ENCODE measurements at regions not wholly inside any gene's neighbourhood (a gene's known extent, or its start where the extent isn't known, plus 50 kb on each side); places are given as distances from the start of the nearest gene placed in this dataset.

DNA sequence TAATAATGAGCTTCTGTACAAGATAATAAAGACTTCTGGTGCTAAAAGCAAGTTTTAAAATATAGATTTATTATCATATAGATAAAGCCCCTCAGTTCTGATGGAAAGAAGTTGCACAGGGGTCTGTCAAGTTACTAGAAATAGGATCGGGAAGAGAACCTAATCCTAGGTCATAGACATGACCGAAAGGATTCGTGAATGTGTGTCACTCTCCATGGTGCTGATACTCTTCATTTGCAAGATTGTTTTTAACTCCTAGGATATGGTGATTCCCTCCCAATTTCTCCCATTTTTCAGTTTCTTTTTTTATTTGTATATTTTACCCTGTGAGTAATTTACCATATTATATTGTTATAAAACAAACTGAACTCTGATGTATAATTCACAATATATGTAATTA is 58.9 kb upstream of the CTNNA2 start:
- no peak overlapping the region for H3K4me3 ChIP-seq (replicated peaks in 1 of 2; ENCODE audit: low read depth in 2 of 2, low read length in 2 of 2)

DNA sequence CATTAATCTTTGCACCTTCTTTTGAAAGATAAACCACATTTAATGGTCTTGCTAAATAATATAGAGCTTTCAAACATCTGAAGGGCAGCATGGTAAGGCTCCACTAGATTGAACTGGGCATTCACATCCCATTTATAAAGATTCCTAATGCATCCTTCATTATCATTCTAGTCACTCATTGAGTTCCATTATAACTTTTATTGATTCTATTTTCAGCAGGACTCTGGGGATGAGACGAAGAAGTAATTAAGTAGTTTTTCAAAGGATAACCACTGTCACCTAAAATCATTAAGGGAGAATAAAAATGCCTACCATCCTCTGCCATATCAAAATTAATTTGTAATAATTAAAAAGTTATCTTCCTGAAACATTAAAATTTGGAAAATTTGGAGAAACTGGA is 60.2 kb upstream of the CTNNA2 start:
- H3K4me3 ChIP-seq (replicated peaks in 1 of 2; ENCODE audit: low read depth in 2 of 2, low read length in 2 of 2), result no peak overlapping the region
- DNase-seq (ENCODE audit: low read depth in 2 of 2), result no peak
- TF ChIP-seq, protein P1, sequence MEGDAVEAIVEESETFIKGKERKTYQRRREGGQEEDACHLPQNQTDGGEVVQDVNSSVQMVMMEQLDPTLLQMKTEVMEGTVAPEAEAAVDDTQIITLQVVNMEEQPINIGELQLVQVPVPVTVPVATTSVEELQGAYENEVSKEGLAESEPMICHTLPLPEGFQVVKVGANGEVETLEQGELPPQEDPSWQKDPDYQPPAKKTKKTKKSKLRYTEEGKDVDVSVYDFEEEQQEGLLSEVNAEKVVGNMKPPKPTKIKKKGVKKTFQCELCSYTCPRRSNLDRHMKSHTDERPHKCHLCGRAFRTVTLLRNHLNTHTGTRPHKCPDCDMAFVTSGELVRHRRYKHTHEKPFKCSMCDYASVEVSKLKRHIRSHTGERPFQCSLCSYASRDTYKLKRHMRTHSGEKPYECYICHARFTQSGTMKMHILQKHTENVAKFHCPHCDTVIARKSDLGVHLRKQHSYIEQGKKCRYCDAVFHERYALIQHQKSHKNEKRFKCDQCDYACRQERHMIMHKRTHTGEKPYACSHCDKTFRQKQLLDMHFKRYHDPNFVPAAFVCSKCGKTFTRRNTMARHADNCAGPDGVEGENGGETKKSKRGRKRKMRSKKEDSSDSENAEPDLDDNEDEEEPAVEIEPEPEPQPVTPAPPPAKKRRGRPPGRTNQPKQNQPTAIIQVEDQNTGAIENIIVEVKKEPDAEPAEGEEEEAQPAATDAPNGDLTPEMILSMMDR (IDR thresholded peaks at IDR 0.05; ENCODE audit: low read depth, low read length), result no peak

More for the DNA sequence above, 58.9 kb upstream of the CTNNA2 start:
- TF ChIP-seq, protein P1 (IDR thresholded peaks at IDR 0.05; ENCODE audit: low read depth, low read length), result no peak
- DNase-seq (ENCODE audit: low read depth in 2 of 2), result peak in 1 of 2 donors; percentile 3

DNA sequence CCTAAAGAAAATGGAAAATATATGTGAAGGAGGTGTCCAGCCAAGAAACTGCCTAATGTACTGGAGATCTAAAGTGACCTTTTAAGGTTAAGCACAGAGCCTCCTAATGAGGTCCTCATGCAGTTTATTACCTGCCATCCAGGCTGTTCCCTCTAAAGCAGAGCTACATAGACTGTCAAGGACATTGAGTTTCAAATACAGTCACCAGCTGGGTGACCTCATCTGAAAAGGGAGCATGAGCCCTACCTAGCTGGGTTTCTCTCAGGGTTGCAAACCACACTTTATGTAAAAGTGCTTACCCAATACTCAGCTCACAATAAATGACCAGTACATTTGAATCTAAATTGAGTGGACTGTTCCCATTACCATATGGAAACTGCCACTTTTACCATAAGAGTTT is 65.4 kb upstream of the CTNNA2 start:
- TF ChIP-seq, protein P1 (IDR thresholded peaks at IDR 0.05; ENCODE audit: low read depth, low read length), result no peak
- H3K4me3 ChIP-seq (replicated peaks in 1 of 2; ENCODE audit: low read depth in 2 of 2, low read length in 2 of 2), result no peak overlapping the region
- no peak for DNase-seq (ENCODE audit: low read depth in 2 of 2)

DNA sequence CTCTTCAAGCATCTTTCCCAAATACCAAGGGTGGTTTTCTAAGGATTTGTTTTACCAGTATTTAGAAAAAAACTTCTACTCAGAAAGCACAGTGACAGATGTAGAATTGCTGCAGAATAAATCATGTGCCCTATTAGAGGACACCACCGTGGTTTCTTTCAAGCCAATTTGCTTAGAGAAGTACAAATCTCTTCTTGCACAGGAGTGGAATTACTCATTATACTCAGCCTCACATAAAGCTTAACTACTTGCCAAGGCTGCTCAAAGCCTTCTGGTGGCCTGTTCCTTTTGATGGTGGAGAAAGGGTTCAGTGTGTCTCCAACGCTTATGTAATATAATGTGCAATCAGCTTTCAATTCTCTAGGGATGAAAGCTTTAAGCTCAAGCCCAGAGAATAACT is 66.5 kb upstream of the CTNNA2 start:
- no peak overlapping the region for H3K4me3 ChIP-seq (replicated peaks in 1 of 2; ENCODE audit: low read depth in 2 of 2, low read length in 2 of 2)
- TF ChIP-seq, protein P1 (IDR thresholded peaks at IDR 0.05; ENCODE audit: low read depth, low read length), result no peak
- no peak for DNase-seq (ENCODE audit: low read depth in 2 of 2)

DNA sequence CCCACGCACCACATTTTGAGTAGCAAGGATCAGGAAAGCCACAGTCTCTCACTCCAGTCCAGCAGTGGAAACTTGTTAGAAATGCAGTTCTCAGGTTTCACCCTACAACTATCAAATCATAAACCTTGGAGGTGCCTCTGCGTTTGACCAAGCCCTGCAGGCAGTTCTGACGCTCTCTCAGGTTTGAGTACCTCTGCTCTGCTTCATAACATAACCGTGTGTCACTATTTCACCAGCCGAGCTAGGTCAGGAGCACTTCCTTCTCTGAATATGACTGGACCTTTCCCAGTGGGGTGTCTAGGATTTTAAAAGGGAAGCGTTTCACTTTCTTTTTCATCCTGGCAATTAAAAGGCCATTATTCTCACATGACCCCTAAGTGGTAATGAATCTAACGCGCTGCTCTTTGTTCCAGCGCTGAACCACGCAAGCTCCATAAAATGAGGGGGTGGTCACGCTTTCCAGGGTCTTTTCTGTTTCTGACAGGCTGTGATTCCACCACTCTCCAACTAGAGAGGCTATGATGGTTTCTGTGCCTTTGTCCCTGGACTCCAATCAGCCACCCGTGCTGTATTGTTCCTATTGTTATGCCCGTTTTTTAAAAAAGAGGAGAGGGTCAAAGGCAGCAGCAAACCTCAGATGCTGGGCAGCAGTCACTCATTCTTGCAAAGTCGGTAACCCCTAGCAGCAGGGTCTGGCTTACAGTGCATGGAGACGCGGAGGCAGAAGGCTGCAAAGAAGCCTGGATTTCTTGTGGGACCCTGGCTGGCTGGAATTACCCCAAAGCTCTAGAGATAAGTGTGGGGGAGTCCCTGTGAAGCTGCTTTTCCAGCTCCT is 75.2 kb upstream of the CTNNA2 start:
- TF ChIP-seq, protein P1 (IDR thresholded peaks at IDR 0.05; ENCODE audit: low read depth, low read length), result no peak
- DNase-seq (ENCODE audit: low read depth in 2 of 2), result no peak
- H3K4me3 ChIP-seq (replicated peaks in 1 of 2; ENCODE audit: low read depth in 2 of 2, low read length in 2 of 2), result no peak overlapping the region

DNA sequence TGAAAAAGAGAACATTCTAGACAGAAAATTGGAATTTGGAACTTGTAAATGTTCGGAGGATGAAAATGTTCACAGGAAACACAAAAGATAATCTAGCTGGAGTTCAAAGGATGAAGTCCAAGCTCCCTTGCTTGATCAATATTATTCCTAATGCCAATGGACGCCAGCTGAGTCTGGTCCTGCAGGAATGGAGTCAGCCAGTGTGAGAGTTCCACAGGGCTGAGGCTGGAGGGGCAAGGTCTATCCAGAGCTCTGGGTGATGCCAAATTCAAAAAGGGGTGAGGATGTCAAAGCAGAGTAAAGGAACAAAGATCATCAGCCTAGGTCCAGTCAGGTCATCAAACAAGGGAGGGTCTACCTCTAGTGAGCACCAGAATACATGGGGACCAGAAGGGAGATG is 78.5 kb upstream of the CTNNA2 start:
- TF ChIP-seq, protein P1 (IDR thresholded peaks at IDR 0.05; ENCODE audit: low read depth, low read length), result no peak
- no peak overlapping the region for H3K4me3 ChIP-seq (replicated peaks in 1 of 2; ENCODE audit: low read depth in 2 of 2, low read length in 2 of 2)
- DNase-seq (ENCODE audit: low read depth in 2 of 2), result no peak

Data from cardiac fibroblast (primary cell).